Neural cell (in vitro differentiated cells): ENCODE measurements at regions not wholly inside any gene's neighbourhood (a gene's known extent, or its start where the extent isn't known, plus 50 kb on each side); places are given as distances from the start of the nearest gene placed in this dataset.

Experiments used
- EZH2 ChIP-seq: fragments of 200-600, 300-800 bp; shearing (Covaris generic), sonication (generic); IDR thresholded peaks from 2 replicates; pipeline ENCODE4 v1.6.1; 2014; ENCODE audit warnings: antibody characterized with exemption, low read length, borderline replicate concordance, mild to moderate bottlenecking; ENCODE audit not compliant: insufficient read depth, poor library complexity, severe bottlenecking
- MXI1 ChIP-seq: fragments of 450-650 bp; conservative IDR thresholded peaks from 2 replicates; pipeline ENCODE4 v1.6.1; 2014; ENCODE audit warnings: antibody characterized with exemption, mild to moderate bottlenecking; ENCODE audit not compliant: poor library complexity, severe bottlenecking
- POLR2AphosphoS5 ChIP-seq: IDR thresholded peaks from 2 replicates; pipeline ENCODE4 v1.6.1; 2012
- RAD21 ChIP-seq: fragments of 450-650 bp; conservative IDR thresholded peaks from 2 replicates; pipeline ENCODE4 v1.6.1; 2014; ENCODE audit warnings: antibody characterized with exemption, mild to moderate bottlenecking, moderate library complexity
- SMC3 ChIP-seq: fragments of 450-650 bp; conservative IDR thresholded peaks from 2 replicates; pipeline ENCODE4 v1.6.1; 2014; ENCODE audit warnings: antibody characterized with exemption, mild to moderate bottlenecking, moderate library complexity; ENCODE audit not compliant: poor library complexity
- TAF1 ChIP-seq: IDR thresholded peaks from 2 replicates; pipeline ENCODE4 v1.6.1; 2012; ENCODE audit warnings: low read depth
- TF ChIP-seq, protein P1 (sequence below): fragments of 450-650 bp; IDR thresholded peaks from 2 replicates; pipeline ENCODE4 v1.5.1; 2014; ENCODE audit warnings: antibody characterized with exemption, mild to moderate bottlenecking, moderate library complexity; ENCODE audit not compliant: poor library complexity, severe bottlenecking

DNA sequence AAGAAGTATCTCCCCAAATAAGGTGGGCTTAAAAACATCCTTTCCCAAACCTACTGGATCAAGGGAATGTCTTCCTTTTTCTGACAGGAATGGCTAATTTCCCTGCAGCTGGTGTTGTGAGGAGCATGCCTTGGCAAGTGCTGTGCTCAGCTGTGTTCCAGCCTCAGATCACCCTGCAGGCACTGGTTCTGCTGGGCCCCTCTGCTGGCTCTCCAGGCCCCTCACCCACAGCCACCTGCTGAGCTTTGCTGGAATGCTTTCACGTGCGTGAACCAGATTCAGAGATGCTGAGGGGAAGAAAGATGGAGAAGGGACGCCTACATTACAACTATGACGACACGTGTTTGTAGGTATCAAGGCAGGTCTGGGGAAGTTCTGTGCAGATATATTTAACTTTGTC lies 71.3 kb upstream of the FOXC1 start:
- TF ChIP-seq, protein P1, sequence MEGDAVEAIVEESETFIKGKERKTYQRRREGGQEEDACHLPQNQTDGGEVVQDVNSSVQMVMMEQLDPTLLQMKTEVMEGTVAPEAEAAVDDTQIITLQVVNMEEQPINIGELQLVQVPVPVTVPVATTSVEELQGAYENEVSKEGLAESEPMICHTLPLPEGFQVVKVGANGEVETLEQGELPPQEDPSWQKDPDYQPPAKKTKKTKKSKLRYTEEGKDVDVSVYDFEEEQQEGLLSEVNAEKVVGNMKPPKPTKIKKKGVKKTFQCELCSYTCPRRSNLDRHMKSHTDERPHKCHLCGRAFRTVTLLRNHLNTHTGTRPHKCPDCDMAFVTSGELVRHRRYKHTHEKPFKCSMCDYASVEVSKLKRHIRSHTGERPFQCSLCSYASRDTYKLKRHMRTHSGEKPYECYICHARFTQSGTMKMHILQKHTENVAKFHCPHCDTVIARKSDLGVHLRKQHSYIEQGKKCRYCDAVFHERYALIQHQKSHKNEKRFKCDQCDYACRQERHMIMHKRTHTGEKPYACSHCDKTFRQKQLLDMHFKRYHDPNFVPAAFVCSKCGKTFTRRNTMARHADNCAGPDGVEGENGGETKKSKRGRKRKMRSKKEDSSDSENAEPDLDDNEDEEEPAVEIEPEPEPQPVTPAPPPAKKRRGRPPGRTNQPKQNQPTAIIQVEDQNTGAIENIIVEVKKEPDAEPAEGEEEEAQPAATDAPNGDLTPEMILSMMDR = no peak
- TF ChIP-seq MXI1 (no peak), POLR2AphosphoS5 (no peak), RAD21 (no peak), EZH2 (no peak), TAF1 (no peak), SMC3 (no peak)
